OCI-LY7 (cell line): ENCODE measurements at regions not wholly inside any gene's neighbourhood (a gene's known extent, or its start where the extent isn't known, plus 50 kb on each side); places are given as distances from the start of the nearest gene placed in this dataset.

Experiments
- BruUV-seq: library from RNA; stranded (reverse); fragments of 400-500 nt; replicated peaks from 2 replicates; lab custom pipeline; 2021; lab: Mats Ljungman, UMichigan
- CTCF ChIA-PET: fragments of 300-600 bp; sonication (Branson Sonifier 250); formaldehyde crosslinking; loops from one replicate; lab custom pipeline; 2022; ENCODE audit warnings: antibody characterized with exemption; ENCODE audit not compliant: unreplicated experiment; lab: Charles Lee
- POLR2A ChIA-PET: fragments of 300-600 bp; sonication (Branson Sonifier 250); formaldehyde crosslinking; loops from one replicate; lab custom pipeline; 2022; ENCODE audit warnings: antibody characterized with exemption; lab: Charles Lee
- DNase-seq: peaks from one replicate; pipeline ENCODE4 v3.0.0-alpha.2; 2015; ENCODE audit warnings: low spot score
- H2AFZ ChIP-seq: fragments of 200-600 bp; sonication (generic), shearing (Covaris generic); 2 replicates; pipeline ENCODE4 v1.6.1; 2014; ENCODE audit warnings: mild to moderate bottlenecking, antibody characterized with exemption, low read length, moderate library complexity
- H3K27ac ChIP-seq: fragments of 200-600 bp; sonication (generic); 2 replicates; pipeline ENCODE4 v1.5.1; 2014; ENCODE audit warnings: mixed run types, low read depth, mild to moderate bottlenecking, moderate library complexity, low read length, inconsistent platforms; ENCODE audit not compliant: poor library complexity, severe bottlenecking
- H3K36me3 ChIP-seq: fragments of 200-600 bp; sonication (generic); 2 replicates; pipeline ENCODE4 v1.6.1; 2014; ENCODE audit warnings: mild to moderate bottlenecking, antibody characterized with exemption, low read length, moderate library complexity, mixed read lengths; ENCODE audit not compliant: insufficient read depth
- H3K4me1 ChIP-seq: fragments of 200-600 bp; sonication (generic); 2 replicates; pipeline ENCODE4 v1.5.1; 2014; ENCODE audit warnings: mild to moderate bottlenecking, low read length; ENCODE audit not compliant: insufficient read depth, poor library complexity, severe bottlenecking
- H3K4me2 ChIP-seq: fragments of 200-600 bp; sonication (generic); 2 replicates; pipeline ENCODE4 v1.6.1; 2014; ENCODE audit warnings: mild to moderate bottlenecking, low read length
- H3K4me3 ChIP-seq: fragments of 200-600 bp; sonication (generic); 2 replicates; pipeline ENCODE4 v1.5.1; 2014; ENCODE audit warnings: mild to moderate bottlenecking, low read depth, low read length; ENCODE audit not compliant: poor library complexity, severe bottlenecking
- H3K79me2 ChIP-seq: fragments of 200-600 bp; sonication (generic); 2 replicates; pipeline ENCODE4 v1.6.1; 2016; ENCODE audit warnings: low read depth, mild to moderate bottlenecking, low read length, moderate library complexity, mixed read lengths; ENCODE audit not compliant: insufficient read depth
- H3K9me2 ChIP-seq: fragments of 200-600 bp; sonication (generic); 2 replicates; pipeline ENCODE4 v1.6.1; 2016; ENCODE audit warnings: mild to moderate bottlenecking, low read length, mixed read lengths; ENCODE audit not compliant: insufficient read depth
- H3K9me3 ChIP-seq: fragments of 200-600 bp; sonication (generic); 2 replicates; pipeline ENCODE4 v1.6.1; 2014; ENCODE audit warnings: mild to moderate bottlenecking, mixed run types, low read length, mixed read lengths
- H4K20me1 ChIP-seq: fragments of 200-600 bp; sonication (generic); 2 replicates; pipeline ENCODE4 v1.6.1; 2014; ENCODE audit warnings: mild to moderate bottlenecking, antibody characterized with exemption, low read length, moderate library complexity, mixed read lengths; ENCODE audit not compliant: insufficient read depth
- CTCF ChIP-seq: fragments of 200-600 bp; sonication (generic); conservative IDR thresholded peaks from 2 replicates; pipeline ENCODE4 v1.5.1; 2014; ENCODE audit warnings: mild to moderate bottlenecking, antibody characterized with exemption, low read length, moderate library complexity, mixed read lengths
- EZH2phosphoT487 ChIP-seq: fragments of 200-600 bp; sonication (generic); IDR thresholded peaks from 2 replicates; pipeline ENCODE4 v1.6.1; 2018; ENCODE audit warnings: low read depth, borderline replicate concordance, mild to moderate bottlenecking, mixed run types, antibody characterized with exemption, low read length, moderate library complexity, mixed read lengths
- intact Hi-C: fragments of 100-400 bp; cut with micrococcal nuclease; formaldehyde crosslinking; loops from one replicate; pipeline ENCODE4 v1.10.0; 2022; ENCODE audit not compliant: unreplicated experiment

- H3K79me2 ChIP-seq: no peaks in the 10 kb centered on the region
- BruUV-seq: no TSS peak
- no peaks in the 10 kb centered on the region for H3K36me3 ChIP-seq
- no peaks in the 10 kb centered on the region for H3K4me1 ChIP-seq
- no peak for DNase-seq
- no peaks in the 10 kb centered on the region for H4K20me1 ChIP-seq
- H3K4me2 ChIP-seq: no peak overlapping the region
- intact Hi-C loops: no loop called here
- no peaks in the 10 kb centered on the region for H3K9me3 ChIP-seq
- no peak overlapping the region for H3K27ac ChIP-seq
- no peaks in the 10 kb centered on the region for H3K9me2 ChIP-seq
- H3K4me3 ChIP-seq: no peak overlapping the region
- ChIA-PET POLR2A (no interaction called here), CTCF (no interaction called here)
- no peak for TF ChIP-seq CTCF
- no peak for TF ChIP-seq EZH2phosphoT487
- H2AFZ ChIP-seq: no peak overlapping the region
These were observed 74.7 kb upstream of the C11orf87 start for GRCh38 chr11:109347304-109347703.

DNA sequence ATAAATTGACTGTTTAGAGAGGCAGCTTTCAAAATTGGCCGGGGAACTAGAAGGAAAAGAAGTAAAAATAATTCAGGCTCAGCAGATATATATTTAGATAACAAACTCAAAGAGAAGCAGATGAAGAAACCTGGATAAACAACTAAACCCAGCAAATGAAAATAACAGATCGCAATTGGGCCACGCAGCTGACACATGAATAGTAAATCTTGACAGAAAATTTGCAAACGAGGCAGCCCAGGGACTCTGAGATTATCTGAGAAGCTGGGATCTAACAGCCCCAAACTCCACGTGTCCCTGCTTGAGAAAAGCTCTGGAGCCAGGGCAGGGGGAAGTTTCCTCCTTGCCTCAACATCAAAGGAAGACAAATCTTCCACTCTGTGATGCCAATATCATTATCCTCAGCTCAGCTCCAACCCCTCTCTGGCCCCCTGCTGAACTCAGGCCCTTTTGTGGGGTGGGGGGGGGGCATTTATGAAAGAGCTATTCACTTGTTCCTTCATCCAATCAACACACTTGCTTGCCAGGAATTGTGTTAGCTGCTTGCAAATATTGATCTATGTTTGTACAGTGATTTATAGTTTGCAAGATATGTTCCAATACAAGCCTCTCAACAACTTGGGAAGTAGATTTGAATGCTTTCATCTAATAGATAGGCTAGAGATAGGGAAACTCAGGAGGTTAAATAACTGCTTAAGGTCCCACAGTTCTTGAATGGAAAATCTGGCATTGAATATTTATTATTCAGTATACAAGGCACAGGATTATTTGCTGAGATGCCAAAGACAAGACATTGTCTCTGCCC is 72.5 kb upstream of the C11orf87 start:
- intact Hi-C loops: no loop called here
- CTCF ChIA-PET: no interaction called here
- no TSS peak for BruUV-seq
- Histone ChIP-seq H3K27ac (no peak overlapping the region), H2AFZ (no peak overlapping the region), H3K4me3 (no peak overlapping the region), H3K9me2 (no peaks in the 10 kb centered on the region), H3K4me1 (no peaks in the 10 kb centered on the region), H3K36me3 (no peaks in the 10 kb centered on the region), H4K20me1 (no peaks in the 10 kb centered on the region), H3K79me2 (no peaks in the 10 kb centered on the region), H3K9me3 (no peaks in the 10 kb centered on the region), H3K4me2 (no peak overlapping the region)
- POLR2A ChIA-PET: no interaction called here
- TF ChIP-seq EZH2phosphoT487 (no peak), CTCF (no peak)
- no peak for DNase-seq

- Histone ChIP-seq H3K4me3 (no peak overlapping the region), H3K9me2 (no peaks in the 10 kb centered on the region), H3K9me3 (no peaks in the 10 kb centered on the region), H3K4me1 (no peaks in the 10 kb centered on the region), H3K79me2 (no peaks in the 10 kb centered on the region), H2AFZ (no peak overlapping the region), H3K36me3 (no peaks in the 10 kb centered on the region), H3K27ac (no peak overlapping the region), H4K20me1 (no peaks in the 10 kb centered on the region), H3K4me2 (no peak overlapping the region)
- ChIA-PET CTCF (no interaction called here), POLR2A (no interaction called here)
- BruUV-seq: no TSS peak
- intact Hi-C loops: no loop called here
- no peak for DNase-seq
- no peak for TF ChIP-seq CTCF
- TF ChIP-seq EZH2phosphoT487: no peak
These were observed 71.9 kb upstream of the C11orf87 start for GRCh38 chr11:109350091-109350490.
